ENCODE measurements at regions not wholly inside any gene's neighbourhood (a gene's known extent, or its start where the extent isn't known, plus 50 kb on each side); places are given as distances from the start of the nearest gene placed in this dataset.

DNA sequence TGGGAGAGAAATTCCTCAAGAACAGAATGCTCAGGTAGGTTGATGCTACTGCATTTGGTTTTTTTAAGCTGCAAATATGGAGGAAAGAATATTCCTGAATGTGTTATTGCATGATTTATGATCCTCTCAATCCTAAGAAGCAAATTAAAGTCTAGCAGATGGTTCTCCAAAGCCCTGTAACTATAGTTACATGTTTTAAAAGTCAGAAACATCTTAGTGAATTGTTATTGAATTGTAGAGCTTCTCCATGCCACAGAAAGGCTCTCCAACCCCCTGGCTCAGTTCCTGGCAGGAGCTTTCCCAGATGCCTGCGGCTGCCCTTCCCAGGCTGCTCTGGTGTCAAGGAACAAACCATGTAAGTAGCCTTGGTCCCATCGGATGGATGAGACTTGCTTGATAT lies 227.8 kb upstream of the GATB start:
- TF ChIP-seq, protein P1, sequence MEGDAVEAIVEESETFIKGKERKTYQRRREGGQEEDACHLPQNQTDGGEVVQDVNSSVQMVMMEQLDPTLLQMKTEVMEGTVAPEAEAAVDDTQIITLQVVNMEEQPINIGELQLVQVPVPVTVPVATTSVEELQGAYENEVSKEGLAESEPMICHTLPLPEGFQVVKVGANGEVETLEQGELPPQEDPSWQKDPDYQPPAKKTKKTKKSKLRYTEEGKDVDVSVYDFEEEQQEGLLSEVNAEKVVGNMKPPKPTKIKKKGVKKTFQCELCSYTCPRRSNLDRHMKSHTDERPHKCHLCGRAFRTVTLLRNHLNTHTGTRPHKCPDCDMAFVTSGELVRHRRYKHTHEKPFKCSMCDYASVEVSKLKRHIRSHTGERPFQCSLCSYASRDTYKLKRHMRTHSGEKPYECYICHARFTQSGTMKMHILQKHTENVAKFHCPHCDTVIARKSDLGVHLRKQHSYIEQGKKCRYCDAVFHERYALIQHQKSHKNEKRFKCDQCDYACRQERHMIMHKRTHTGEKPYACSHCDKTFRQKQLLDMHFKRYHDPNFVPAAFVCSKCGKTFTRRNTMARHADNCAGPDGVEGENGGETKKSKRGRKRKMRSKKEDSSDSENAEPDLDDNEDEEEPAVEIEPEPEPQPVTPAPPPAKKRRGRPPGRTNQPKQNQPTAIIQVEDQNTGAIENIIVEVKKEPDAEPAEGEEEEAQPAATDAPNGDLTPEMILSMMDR (conservative IDR thresholded peaks at IDR 0.05; ENCODE audit: low read depth, low read length), result no peak
- TF ChIP-seq EZH2 (IDR thresholded peaks at IDR 0.05; ENCODE audit: low read length, unreplicated experiment) (no peak), EZH2phosphoT487 (IDR thresholded peaks at IDR 0.05; ENCODE audit: borderline replicate concordance, low read length) (no peak)

Measured in PC-3 (cell line).